Fibroblast of the aortic adventitia (primary cell): ENCODE measurements at regions not wholly inside any gene's neighbourhood (a gene's known extent, or its start where the extent isn't known, plus 50 kb on each side); places are given as distances from the start of the nearest gene placed in this dataset.

Experiments
- DNase-seq: peaks from one replicate; pipeline ENCODE4 v3.0.0-alpha.2; 2010; ENCODE audit warnings: low read depth
- H3K4me3 ChIP-seq: 2 replicates; pipeline ENCODE4 v1.5.1; 2011; ENCODE audit warnings: low read depth, mild to moderate bottlenecking, control low read depth, low read length, moderate library complexity
- CTCF ChIP-seq: IDR thresholded peaks from 2 replicates; pipeline ENCODE4 v1.5.1; 2011; ENCODE audit warnings: mild to moderate bottlenecking, low read length, control low read depth, inconsistent platforms; ENCODE audit not compliant: insufficient read depth

- DNase-seq: no peak
- TF ChIP-seq CTCF: no peak
- no peak overlapping the region for H3K4me3 ChIP-seq
These were observed 977.5 kb upstream of the LRFN5 start for GRCh38 chr14:40629144-40629543.

- TF ChIP-seq CTCF: no peak
- DNase-seq: no peak
- no peak overlapping the region for H3K4me3 ChIP-seq
These were observed 983.0 kb upstream of the LRFN5 start for GRCh38 chr14:40623643-40624042.

GRCh38 chr14:40618225-40618898, 988.3 kb upstream of the LRFN5 start:
- H3K4me3 ChIP-seq: no peak overlapping the region
- no peak for DNase-seq
- TF ChIP-seq CTCF: no peak

GRCh38 chr14:40616579-40616978, 990.1 kb upstream of the LRFN5 start:
- no peak for TF ChIP-seq CTCF
- no peak for DNase-seq
- H3K4me3 ChIP-seq: no peak overlapping the region

- no peak for TF ChIP-seq CTCF
- H3K4me3 ChIP-seq: no peak overlapping the region
- no peak for DNase-seq
These were observed 1005.6 kb upstream of the LRFN5 start for GRCh38 chr14:40601063-40601462.

- no peak for TF ChIP-seq CTCF
- no peak for DNase-seq
- no peak overlapping the region for H3K4me3 ChIP-seq
These were observed 1007.0 kb upstream of the LRFN5 start for GRCh38 chr14:40599725-40600124.

- TF ChIP-seq CTCF: no peak
- DNase-seq: no peak
- no peak overlapping the region for H3K4me3 ChIP-seq
These were observed 1025.4 kb upstream of the LRFN5 start for GRCh38 chr14:40581264-40581663.
